ENCODE measurements at regions not wholly inside any gene's neighbourhood (a gene's known extent, or its start where the extent isn't known, plus 50 kb on each side); places are given as distances from the start of the nearest gene placed in this dataset.

DNA sequence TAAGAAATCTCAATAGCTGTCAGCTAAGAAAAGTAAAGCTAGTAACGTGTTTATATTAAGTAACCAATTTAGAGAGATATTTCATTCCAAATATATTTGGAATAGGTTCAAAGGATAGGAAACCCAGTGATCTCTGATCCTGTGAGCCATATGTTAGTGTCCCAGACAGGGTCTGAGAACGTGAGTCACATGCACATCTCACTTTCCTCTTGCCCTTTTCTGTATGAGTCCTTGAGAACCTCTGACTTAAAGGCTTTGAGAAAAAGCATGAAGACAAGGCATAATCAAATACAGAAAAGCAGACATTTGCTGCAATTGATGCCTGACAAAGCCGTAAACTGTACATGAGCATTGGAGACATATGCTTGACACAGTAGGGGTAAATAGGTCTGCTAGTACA is 655.1 kb upstream of the ADGRL3 start:
- TF ChIP-seq, protein P1, sequence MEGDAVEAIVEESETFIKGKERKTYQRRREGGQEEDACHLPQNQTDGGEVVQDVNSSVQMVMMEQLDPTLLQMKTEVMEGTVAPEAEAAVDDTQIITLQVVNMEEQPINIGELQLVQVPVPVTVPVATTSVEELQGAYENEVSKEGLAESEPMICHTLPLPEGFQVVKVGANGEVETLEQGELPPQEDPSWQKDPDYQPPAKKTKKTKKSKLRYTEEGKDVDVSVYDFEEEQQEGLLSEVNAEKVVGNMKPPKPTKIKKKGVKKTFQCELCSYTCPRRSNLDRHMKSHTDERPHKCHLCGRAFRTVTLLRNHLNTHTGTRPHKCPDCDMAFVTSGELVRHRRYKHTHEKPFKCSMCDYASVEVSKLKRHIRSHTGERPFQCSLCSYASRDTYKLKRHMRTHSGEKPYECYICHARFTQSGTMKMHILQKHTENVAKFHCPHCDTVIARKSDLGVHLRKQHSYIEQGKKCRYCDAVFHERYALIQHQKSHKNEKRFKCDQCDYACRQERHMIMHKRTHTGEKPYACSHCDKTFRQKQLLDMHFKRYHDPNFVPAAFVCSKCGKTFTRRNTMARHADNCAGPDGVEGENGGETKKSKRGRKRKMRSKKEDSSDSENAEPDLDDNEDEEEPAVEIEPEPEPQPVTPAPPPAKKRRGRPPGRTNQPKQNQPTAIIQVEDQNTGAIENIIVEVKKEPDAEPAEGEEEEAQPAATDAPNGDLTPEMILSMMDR (IDR thresholded peaks at IDR 0.05) = no peak
- no peak for TF ChIP-seq POLR2A (IDR thresholded peaks at IDR 0.05)
